GM12872 (cell line): ENCODE measurements at regions not wholly inside any gene's neighbourhood (a gene's known extent, or its start where the extent isn't known, plus 50 kb on each side); places are given as distances from the start of the nearest gene placed in this dataset.

ENCODE experiments used
- TF ChIP-seq, protein P1 (sequence below): IDR thresholded peaks from 3 replicates; pipeline ENCODE4 v1.5.1; 2011; ENCODE audit warnings: low read depth, mild to moderate bottlenecking, low read length, moderate library complexity; ENCODE audit not compliant: insufficient read depth

DNA sequence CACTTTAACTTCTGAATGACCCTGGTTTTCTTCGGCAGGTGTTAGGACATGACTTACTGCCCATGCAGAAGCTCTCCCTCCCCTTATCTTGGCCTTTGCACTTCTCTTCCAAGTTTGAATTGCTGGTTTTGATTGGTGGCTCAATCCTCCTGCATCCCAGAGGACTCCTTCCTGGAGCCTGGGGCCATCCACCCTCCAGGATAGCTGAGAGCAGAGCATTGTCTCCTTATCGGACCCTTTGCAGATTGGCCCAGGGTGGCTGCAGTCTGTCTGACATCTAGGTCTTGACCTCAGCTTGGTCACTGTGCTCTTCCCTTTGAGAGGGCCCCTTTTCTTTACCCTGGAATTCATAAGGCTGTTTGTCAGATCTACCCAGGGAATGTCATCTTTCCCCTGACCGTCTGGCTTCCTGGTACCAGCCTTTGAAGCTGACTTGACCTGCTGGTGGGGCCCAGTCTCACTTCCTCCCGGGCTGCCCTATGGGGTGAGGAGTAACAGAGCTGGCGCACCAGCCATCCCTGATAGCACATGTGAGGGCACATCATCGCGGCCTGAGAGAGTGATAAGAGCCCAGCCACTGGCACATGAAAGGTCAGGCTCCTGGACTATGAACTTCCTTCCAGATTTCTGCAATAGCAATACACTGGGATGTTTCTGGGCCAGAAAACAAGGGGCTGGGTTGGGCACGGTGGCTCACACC, 172.9 kb upstream of the UBL3 start:
- TF ChIP-seq, protein P1, sequence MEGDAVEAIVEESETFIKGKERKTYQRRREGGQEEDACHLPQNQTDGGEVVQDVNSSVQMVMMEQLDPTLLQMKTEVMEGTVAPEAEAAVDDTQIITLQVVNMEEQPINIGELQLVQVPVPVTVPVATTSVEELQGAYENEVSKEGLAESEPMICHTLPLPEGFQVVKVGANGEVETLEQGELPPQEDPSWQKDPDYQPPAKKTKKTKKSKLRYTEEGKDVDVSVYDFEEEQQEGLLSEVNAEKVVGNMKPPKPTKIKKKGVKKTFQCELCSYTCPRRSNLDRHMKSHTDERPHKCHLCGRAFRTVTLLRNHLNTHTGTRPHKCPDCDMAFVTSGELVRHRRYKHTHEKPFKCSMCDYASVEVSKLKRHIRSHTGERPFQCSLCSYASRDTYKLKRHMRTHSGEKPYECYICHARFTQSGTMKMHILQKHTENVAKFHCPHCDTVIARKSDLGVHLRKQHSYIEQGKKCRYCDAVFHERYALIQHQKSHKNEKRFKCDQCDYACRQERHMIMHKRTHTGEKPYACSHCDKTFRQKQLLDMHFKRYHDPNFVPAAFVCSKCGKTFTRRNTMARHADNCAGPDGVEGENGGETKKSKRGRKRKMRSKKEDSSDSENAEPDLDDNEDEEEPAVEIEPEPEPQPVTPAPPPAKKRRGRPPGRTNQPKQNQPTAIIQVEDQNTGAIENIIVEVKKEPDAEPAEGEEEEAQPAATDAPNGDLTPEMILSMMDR: no peak

DNA sequence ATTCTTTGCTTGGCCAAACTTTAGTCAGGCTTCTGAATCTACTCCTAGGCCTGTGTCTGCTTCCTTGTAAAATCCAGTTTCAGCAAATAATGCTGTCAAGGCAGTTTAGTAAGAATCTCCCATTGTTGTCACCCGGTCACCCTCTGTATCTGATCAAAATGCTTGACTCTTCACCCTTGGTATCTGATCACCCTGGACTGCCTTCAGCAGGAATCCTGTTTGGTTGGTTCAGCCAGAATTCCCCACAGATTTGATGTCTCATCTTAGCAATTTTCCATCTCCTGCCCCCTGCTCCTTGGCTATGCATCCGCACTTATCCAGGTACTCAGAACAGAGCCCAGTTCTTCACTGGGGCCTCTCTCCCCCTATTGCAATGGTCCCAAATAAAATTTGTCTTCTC, 172.4 kb upstream of the UBL3 start:
- TF ChIP-seq, protein P1: no peak

DNA sequence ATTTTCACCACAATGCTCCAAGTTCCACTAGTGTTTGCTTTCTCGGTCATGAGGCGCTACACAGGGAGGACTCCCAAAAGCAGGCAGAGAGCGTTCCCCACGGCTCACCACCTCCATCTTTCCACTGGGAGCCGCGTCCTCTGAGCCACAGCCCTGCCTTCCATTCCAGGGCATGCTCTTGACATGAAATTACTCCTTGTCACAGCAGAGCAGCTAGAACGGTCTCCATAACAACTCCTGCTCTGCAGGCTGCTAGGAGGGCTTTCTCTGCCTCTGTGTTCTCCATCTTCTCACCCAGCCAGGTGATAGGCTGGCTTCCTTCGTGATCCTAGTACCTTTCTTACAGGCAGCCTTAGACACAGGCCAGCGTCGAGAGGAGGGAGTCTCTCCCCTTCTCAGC, 171.8 kb upstream of the UBL3 start:
- TF ChIP-seq, protein P1: no peak

DNA sequence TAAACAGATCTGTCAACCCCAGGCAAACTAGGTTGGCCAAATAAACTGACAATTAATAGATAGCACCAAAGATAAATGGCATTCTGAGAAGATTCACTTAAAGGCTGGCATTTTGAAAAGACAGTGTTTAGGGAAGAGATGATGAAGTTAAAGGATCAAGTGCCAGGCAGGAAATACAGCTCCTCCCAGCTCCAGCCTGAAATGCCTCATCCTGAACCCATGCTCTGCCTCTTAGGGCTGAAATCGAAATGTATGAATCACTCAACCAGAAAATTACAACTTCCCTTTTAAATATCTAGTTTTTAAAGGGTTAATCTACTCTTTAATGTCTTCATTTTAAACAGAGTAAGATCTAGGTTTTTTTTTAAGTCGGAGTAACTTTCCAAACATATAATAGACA, 171.2 kb upstream of the UBL3 start:
- TF ChIP-seq, protein P1: no peak

DNA sequence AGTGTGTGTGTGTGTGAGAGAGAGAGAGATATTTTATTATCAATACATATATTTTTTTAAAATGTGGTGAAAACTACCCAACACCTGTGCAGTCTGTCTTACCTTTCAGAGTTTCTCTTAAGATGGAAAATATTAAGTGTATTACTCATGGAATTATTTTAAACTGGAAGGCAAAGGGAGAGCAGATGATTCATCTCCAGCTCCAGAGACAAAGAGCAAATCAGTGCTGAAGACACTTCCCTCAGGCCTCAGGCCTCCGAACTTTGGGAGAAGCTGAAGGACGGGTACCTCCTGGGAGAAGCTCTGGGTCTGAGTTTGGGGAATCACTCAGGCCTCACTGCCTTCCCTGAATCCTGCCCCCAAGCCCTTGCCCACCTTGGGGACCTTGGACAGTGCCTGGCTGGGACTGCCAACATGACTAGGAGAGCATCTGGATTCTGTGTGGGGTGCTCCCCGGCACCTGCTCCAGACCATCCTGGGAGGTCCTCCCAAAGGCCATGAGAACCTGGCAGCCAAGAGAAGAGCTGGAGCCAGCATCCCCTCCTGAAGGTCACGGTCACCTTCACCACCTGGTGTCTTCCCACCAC, 170.4 kb upstream of the UBL3 start:
- TF ChIP-seq, protein P1: no peak

DNA sequence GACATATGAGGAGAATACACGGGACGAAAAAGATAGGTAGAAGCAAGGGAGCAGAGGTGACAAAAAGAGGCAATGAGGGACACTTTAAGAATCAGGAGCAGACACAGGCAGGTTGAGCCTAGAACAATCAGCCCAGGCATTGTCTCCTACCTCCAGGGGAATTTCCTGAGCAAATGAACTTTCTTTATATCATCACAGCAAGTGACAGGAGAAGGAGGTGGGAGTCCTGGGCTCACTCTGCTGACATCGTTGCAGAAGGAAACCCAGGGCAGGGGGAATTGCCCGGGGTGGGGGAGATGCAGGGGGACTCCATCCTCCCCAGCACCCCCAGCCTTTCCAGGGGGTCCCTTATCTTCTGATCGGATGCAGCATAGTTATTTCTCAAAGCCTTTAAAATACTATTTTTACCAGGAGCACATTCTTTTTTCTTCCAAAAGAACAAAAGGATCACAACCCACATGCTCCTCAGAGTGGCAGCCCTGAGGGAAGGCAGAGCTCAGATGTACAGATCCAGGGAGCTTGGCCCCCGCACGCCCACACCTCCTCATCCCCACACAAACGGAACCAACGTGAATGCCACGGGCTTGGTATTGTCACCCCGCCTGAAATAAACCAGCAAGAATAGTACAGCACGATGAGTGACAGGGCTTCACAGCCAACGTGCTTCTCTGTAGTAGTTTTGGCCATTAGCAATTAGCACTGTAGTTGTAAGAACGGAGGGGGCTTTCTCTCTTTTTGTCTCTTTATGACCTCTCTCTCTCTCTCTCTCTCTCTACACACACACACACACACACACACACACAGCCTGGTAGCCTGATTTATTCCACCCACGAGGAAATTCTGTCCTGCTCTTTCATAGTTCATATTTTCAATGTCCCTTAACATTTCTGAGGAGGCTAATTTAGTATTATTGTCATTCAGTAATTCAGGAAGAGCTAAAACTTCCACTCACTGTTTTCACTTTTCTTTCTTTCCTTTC, 169.5 kb upstream of the UBL3 start:
- TF ChIP-seq, protein P1: no peak

DNA sequence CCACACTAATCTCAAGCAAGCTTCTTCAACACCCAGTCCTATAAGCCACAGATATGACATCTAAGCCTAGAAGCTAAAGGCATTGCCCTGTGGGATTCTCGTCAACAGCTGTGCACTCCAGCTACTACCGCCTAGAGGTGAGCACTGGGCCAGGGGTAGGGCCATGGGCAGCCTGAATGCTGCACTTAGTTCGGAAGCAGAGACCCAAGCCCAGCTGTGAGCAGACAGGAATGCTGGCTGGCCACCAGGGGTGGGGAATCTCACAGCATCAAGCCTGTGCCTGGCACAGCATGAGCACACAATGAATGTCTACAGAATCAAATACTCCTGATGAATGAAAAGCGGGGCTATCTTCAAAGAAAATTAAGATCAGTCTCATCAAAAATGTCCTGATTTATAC, 167.5 kb upstream of the UBL3 start:
- TF ChIP-seq, protein P1: no peak
